NCI-H345 treated with DMSO at 0.1 percent for 48 hours (cell line): ENCODE measurements at regions not wholly inside any gene's neighbourhood (a gene's known extent, or its start where the extent isn't known, plus 50 kb on each side); places are given as distances from the start of the nearest gene placed in this dataset.

Experiments used
- DNase-seq: peaks from one replicate; lab custom pipeline; 2025; ENCODE audit not compliant: unreplicated experiment; lab: John Stamatoyannopoulos, UW

- DNase-seq: no peak
These were observed 1177.4 kb upstream of the PHF14 start for GRCh38 chr7:9796241-9796640.

- DNase-seq: no peak
These were observed 1151.0 kb upstream of the PHF14 start for GRCh38 chr7:9822458-9823290.

GRCh38 chr7:9835199-9835598, 1138.5 kb upstream of the PHF14 start:
- DNase-seq: no peak

GRCh38 chr7:9836671-9837070, 1137.0 kb upstream of the PHF14 start:
- no peak for DNase-seq

GRCh38 chr7:9842301-9842700, 1131.4 kb upstream of the PHF14 start:
- no peak for DNase-seq

GRCh38 chr7:9846902-9847301, 1126.8 kb upstream of the PHF14 start:
- DNase-seq: no peak

- no peak for DNase-seq
These were observed 1119.1 kb upstream of the PHF14 start for GRCh38 chr7:9854605-9855004.

GRCh38 chr7:9856668-9857067, 1117.0 kb upstream of the PHF14 start:
- no peak for DNase-seq

- DNase-seq: no peak
These were observed 1110.1 kb upstream of the PHF14 start for GRCh38 chr7:9863545-9863944.

- no peak for DNase-seq
These were observed 1104.5 kb upstream of the PHF14 start for GRCh38 chr7:9869151-9869550.

GRCh38 chr7:9869566-9869965, 1104.1 kb upstream of the PHF14 start:
- no peak for DNase-seq

- no peak for DNase-seq
These were observed 1103.0 kb upstream of the PHF14 start for GRCh38 chr7:9870674-9871073.

- no peak for DNase-seq
These were observed 1099.5 kb upstream of the PHF14 start for GRCh38 chr7:9874182-9874581.

- no peak for DNase-seq
These were observed 1097.6 kb upstream of the PHF14 start for GRCh38 chr7:9876053-9876452.

- no peak for DNase-seq
These were observed 1084.1 kb upstream of the PHF14 start for GRCh38 chr7:9889554-9889953.

- no peak for DNase-seq
These were observed 1083.6 kb upstream of the PHF14 start for GRCh38 chr7:9890092-9890491.

GRCh38 chr7:9891056-9891455, 1082.6 kb upstream of the PHF14 start:
- no peak for DNase-seq

- no peak for DNase-seq
These were observed 1073.3 kb upstream of the PHF14 start for GRCh38 chr7:9900339-9900738.

- no peak for DNase-seq
These were observed 1052.3 kb upstream of the PHF14 start for GRCh38 chr7:9921326-9921725.

- no peak for DNase-seq
These were observed 1035.6 kb upstream of the PHF14 start for GRCh38 chr7:9937944-9938631.

GRCh38 chr7:9939176-9939575, 1034.5 kb upstream of the PHF14 start:
- DNase-seq: no peak

- peak; percentile 89 for DNase-seq
These were observed 1028.5 kb upstream of the PHF14 start for GRCh38 chr7:9945131-9945530.

- DNase-seq: peak; percentile 96
These were observed 1027.8 kb upstream of the PHF14 start for GRCh38 chr7:9945857-9946256.
